GM10266 (cell line): ENCODE measurements at regions not wholly inside any gene's neighbourhood (a gene's known extent, or its start where the extent isn't known, plus 50 kb on each side); places are given as distances from the start of the nearest gene placed in this dataset.

ENCODE experiments used
- DNase-seq: peaks from one replicate; pipeline ENCODE4 v3.0.0; 2012; ENCODE audit errors: extremely low spot score
- CTCF ChIP-seq: IDR thresholded peaks from 2 replicates; pipeline ENCODE4 v1.5.1; 2012; ENCODE audit warnings: mild to moderate bottlenecking, low read depth; ENCODE audit not compliant: control insufficient read depth, insufficient read depth; ENCODE audit errors: missing control alignments

- no peak for DNase-seq
- TF ChIP-seq CTCF = no peak
Measured at GRCh38 chr2:37493425-37493824, 149.0 kb downstream of the QPCT start.

- DNase-seq = no peak
- TF ChIP-seq CTCF = no peak
Measured at GRCh38 chr2:37499113-37499512, 154.7 kb downstream of the QPCT start.

GRCh38 chr2:37500031-37500430 lies 155.6 kb downstream of the QPCT start:
- DNase-seq = no peak
- no peak for TF ChIP-seq CTCF

- no peak for DNase-seq
- no peak for TF ChIP-seq CTCF
Measured at GRCh38 chr2:37501113-37501512, 156.7 kb downstream of the QPCT start.

- DNase-seq = peak; percentile 20
- no peak for TF ChIP-seq CTCF
Measured at GRCh38 chr2:37506407-37507050, 162.1 kb downstream of the QPCT start.

GRCh38 chr2:37507051-37507410 lies 162.6 kb downstream of the QPCT start:
- no peak for TF ChIP-seq CTCF

GRCh38 chr2:37507703-37508102 lies 163.3 kb downstream of the QPCT start:
- no peak for DNase-seq
- TF ChIP-seq CTCF = no peak

More at GRCh38 chr2:37507051-37507410, 162.6 kb downstream of the QPCT start:
- no peak for DNase-seq
